ENCODE measurements at regions not wholly inside any gene's neighbourhood (a gene's known extent, or its start where the extent isn't known, plus 50 kb on each side); places are given as distances from the start of the nearest gene placed in this dataset.

GRCh38 chr14:100668352-100668751, 58.3 kb upstream of the DLK1 start:
- dilution Hi-C loops (cut with MboI; ENCODE audit: extremely low pct_ligation_motif_present, low sequenced_read_pairs), result loop anchor here (25.0 kb wide), 1 partner anchor 256 kb away; no protein-coding TSS in a partner anchor
- intact Hi-C loops (cut with micrococcal nuclease), result no loop called here
- CTCF ChIA-PET, result no interaction called here

GRCh38 chr14:100669011-100669412, 57.7 kb upstream of the DLK1 start:
- Histone ChIP-seq H3K4me3 (replicated peaks in 1 of 3; ENCODE audit: insufficient read depth in 1 of 3, low read depth in 1 of 3, low read length in 3 of 3) (no peak overlapping the region), H3K9me1 (replicated peaks; ENCODE audit: control insufficient read depth, extremely low read depth, insufficient read depth, low read length) (no peaks in the 10 kb centered on the region), H3K27ac (ENCODE audit: insufficient read depth, low read depth, low read length) (no peak overlapping the region), H4K20me1 (replicated peaks; ENCODE audit: control insufficient read depth, extremely low read depth, insufficient read depth, low read length) (no peaks in the 10 kb centered on the region), H2AFZ (ENCODE audit: low read depth, low read length) (no peak overlapping the region), H3K9ac (replicated peaks; ENCODE audit: extremely low read depth, insufficient read depth, low read length) (no peak overlapping the region), H3K36me3 (ENCODE audit: control insufficient read depth in 2 of 2, extremely low read depth in 1 of 2, insufficient read depth in 2 of 2, low read length in 2 of 2) (no peaks in the 10 kb centered on the region), H3K79me2 (ENCODE audit: control insufficient read depth, insufficient read depth, low read length) (no peaks in the 10 kb centered on the region), H3K4me1 (ENCODE audit: control insufficient read depth, extremely low read depth, insufficient read depth, low read length) (no peaks in the 10 kb centered on the region), H3K27me3 (ENCODE audit: control insufficient read depth in 2 of 2, insufficient read depth in 2 of 2, low read length in 2 of 2) (peaks cover 3 to 9% of the 10 kb centered on the region in 2 experiments), H3K4me2 (ENCODE audit: insufficient read depth, low read length) (no peak overlapping the region), H3K9me3 (replicated peaks; ENCODE audit: control insufficient read depth, insufficient read depth, low read length) (no peaks in the 10 kb centered on the region)
- BruUV-seq (replicated peaks), result no TSS peak
- TF ChIP-seq MYC (IDR thresholded peaks at IDR 0.05; ENCODE audit: low read depth, low read length), result no peak
- no peak for TF ChIP-seq EZH2 (IDR thresholded peaks at IDR 0.05; ENCODE audit: borderline replicate concordance, low read depth, low read length, severe bottlenecking)
- no peak for TF ChIP-seq MAX (IDR thresholded peaks at IDR 0.05; ENCODE audit: insufficient read depth, insufficient read length)
- TF ChIP-seq POLR2AphosphoS5 (IDR thresholded peaks at IDR 0.05; ENCODE audit: insufficient read depth, low read depth, low read length), result no peak
- TF ChIP-seq POLR2A (IDR thresholded peaks at IDR 0.05; ENCODE audit: low read depth, low read length), result no peak
- TF ChIP-seq GATA2 (IDR thresholded peaks at IDR 0.05; ENCODE audit: insufficient read depth, insufficient read length, low read depth, low read length), result no peak
- TF ChIP-seq JUN (IDR thresholded peaks at IDR 0.05; ENCODE audit: borderline replicate concordance, insufficient read depth, insufficient read length, low read depth), result no peak
- no peak for TF ChIP-seq FOS (IDR thresholded peaks at IDR 0.05; ENCODE audit: borderline replicate concordance, insufficient read depth, low read length)
- no peak for TF ChIP-seq CTCF (IDR thresholded peaks at IDR 0.05; ENCODE audit: extremely low read depth in 1 of 2, insufficient read depth in 1 of 2, low read depth in 1 of 2, low read length in 2 of 2)
- dilution Hi-C loops (cut with MboI; ENCODE audit: extremely low pct_ligation_motif_present, low sequenced_read_pairs) (loop anchor here (25.0 kb wide), 1 partner anchor 257 kb away; no protein-coding TSS in a partner anchor), intact Hi-C loops (cut with micrococcal nuclease) (no loop called here)
- no peak for DNase-seq (ENCODE audit: low read depth, low spot score)
- FAIRE-seq, result no peak
- ChIA-PET CTCF (interaction anchor here (1.3 kb wide), 1 partner anchor 23 kb away, joined by 3 read pairs; no protein-coding TSS in a partner anchor), POLR2A (no interaction called here)

More at GRCh38 chr14:100668352-100668751, 58.3 kb upstream of the DLK1 start:
- no peaks in the 10 kb centered on the region for H4K20me1 ChIP-seq (replicated peaks; ENCODE audit: control insufficient read depth, extremely low read depth, insufficient read depth, low read length)
- no peaks in the 10 kb centered on the region for H3K9me3 ChIP-seq (replicated peaks; ENCODE audit: control insufficient read depth, insufficient read depth, low read length)
- H3K27ac ChIP-seq (ENCODE audit: insufficient read depth, low read depth, low read length), result no peak overlapping the region
- H2AFZ ChIP-seq (ENCODE audit: low read depth, low read length), result no peak overlapping the region
- POLR2A ChIA-PET, result no interaction called here
- no peak for TF ChIP-seq POLR2AphosphoS5 (IDR thresholded peaks at IDR 0.05; ENCODE audit: insufficient read depth, low read depth, low read length)
- TF ChIP-seq CTCF (IDR thresholded peaks at IDR 0.05; ENCODE audit: extremely low read depth in 1 of 2, insufficient read depth in 1 of 2, low read depth in 1 of 2, low read length in 2 of 2), result no peak
- no peak for TF ChIP-seq GATA2 (IDR thresholded peaks at IDR 0.05; ENCODE audit: insufficient read depth, insufficient read length, low read depth, low read length)
- no peak for TF ChIP-seq EZH2 (IDR thresholded peaks at IDR 0.05; ENCODE audit: borderline replicate concordance, low read depth, low read length, severe bottlenecking)
- H3K4me3 ChIP-seq (replicated peaks in 1 of 3; ENCODE audit: insufficient read depth in 1 of 3, low read depth in 1 of 3, low read length in 3 of 3), result no peak overlapping the region
- no TSS peak for BruUV-seq (replicated peaks)
- DNase-seq (ENCODE audit: low read depth, low spot score) (no peak), FAIRE-seq (no peak)
- H3K4me2 ChIP-seq (ENCODE audit: insufficient read depth, low read length), result no peak overlapping the region
- H3K79me2 ChIP-seq (ENCODE audit: control insufficient read depth, insufficient read depth, low read length), result no peaks in the 10 kb centered on the region
- H3K9me1 ChIP-seq (replicated peaks; ENCODE audit: control insufficient read depth, extremely low read depth, insufficient read depth, low read length), result no peaks in the 10 kb centered on the region
- no peaks in the 10 kb centered on the region for H3K4me1 ChIP-seq (ENCODE audit: control insufficient read depth, extremely low read depth, insufficient read depth, low read length)
- H3K36me3 ChIP-seq (ENCODE audit: control insufficient read depth in 2 of 2, extremely low read depth in 1 of 2, insufficient read depth in 2 of 2, low read length in 2 of 2), result no peaks in the 10 kb centered on the region
- H3K9ac ChIP-seq (replicated peaks; ENCODE audit: extremely low read depth, insufficient read depth, low read length), result no peak overlapping the region
- H3K27me3 ChIP-seq (ENCODE audit: control insufficient read depth in 2 of 2, insufficient read depth in 2 of 2, low read length in 2 of 2), result peaks cover 3 to 7% of the 10 kb centered on the region in 2 experiments
